Kidney (tissue), 13 donors: ENCODE measurements at regions not wholly inside any gene's neighbourhood (a gene's known extent, or its start where the extent isn't known, plus 50 kb on each side); places are given as distances from the start of the nearest gene placed in this dataset.
A peak's percentile ranks its signal among the peaks of the same experiment; 100 is the strongest.

ENCODE experiments used
- DNase-seq, 5 donors: peaks; one replicate each; pipeline ENCODE4 v3.0.0-alpha.2; 2013 to 2020
- FAIRE-seq: peaks from 2 replicates; lab custom pipeline; 2012; peaks lifted over from hg19 to GRCh38; lab: Jason Lieb, UNC
- H3K27ac ChIP-seq, 2 donors: one replicate each; pipeline ENCODE4 v1.7.0; 2013; ENCODE audit warnings: low read depth in 2 of 2, low read length in 2 of 2, inconsistent platforms in 1 of 2
- H3K27me3 ChIP-seq: one replicate; pipeline ENCODE4 v1.7.1; 2013; ENCODE audit warnings: low read length, inconsistent platforms; ENCODE audit not compliant: control insufficient read depth, insufficient read depth
- H3K36me3 ChIP-seq, 3 donors: one replicate each; pipeline versions ENCODE4 v1.7.0 to v1.7.1; 2013; ENCODE audit warnings: low read length in 3 of 3, control low read depth in 1 of 3, inconsistent platforms in 1 of 3; ENCODE audit not compliant: insufficient read depth in 3 of 3, control insufficient read depth in 2 of 3
- H3K4me1 ChIP-seq, 3 donors: one replicate each; pipeline versions ENCODE4 v1.7.0 to v1.7.1; 2013; ENCODE audit warnings: low read length in 3 of 3, inconsistent platforms in 1 of 3, low read depth in 1 of 3; ENCODE audit not compliant: control insufficient read depth in 2 of 3, insufficient read depth in 2 of 3
- H3K4me3 ChIP-seq, 3 donors: one replicate each; pipeline versions ENCODE4 v1.7.0 to v1.8.1; 2013; ENCODE audit warnings: low read length in 3 of 3, control low read depth in 1 of 3, inconsistent platforms in 1 of 3
- H3K9ac ChIP-seq, 3 donors: one replicate each; pipeline versions ENCODE4 v1.7.0 to v1.7.1; 2013; ENCODE audit warnings: low read length in 3 of 3, control low read depth in 1 of 3, inconsistent platforms in 1 of 3
- H3K9me3 ChIP-seq, 3 donors: one replicate each; pipeline versions ENCODE4 v1.7.0 to v1.7.1; 2013; ENCODE audit warnings: low read length in 3 of 3, control low read depth in 1 of 3, inconsistent platforms in 1 of 3; ENCODE audit not compliant: control insufficient read depth in 2 of 3, insufficient read depth in 1 of 3
- intact Hi-C: fragments of 100-400 bp; cut with DNase I; formaldehyde crosslinking; loops from one replicate; pipeline ENCODE4 v1.11.1; 2022
- TF ChIP-seq, protein P1 (sequence below): IDR thresholded peaks from 3 replicates; pipeline ENCODE4 v1.5.1; 2012; ENCODE audit warnings: mild to moderate bottlenecking, moderate library complexity, borderline replicate concordance; ENCODE audit not compliant: insufficient read depth; ENCODE audit errors: extremely low read depth
- donor health status: control.
- donor health status: control.
- donor health status: control.
- donor health status: control.
- donor health status: control.
- donor health status: DM: yes; HTN: yes; CAD: no.
- donor health status: Normal renal cell carcinoma (clear cell type).

DNA sequence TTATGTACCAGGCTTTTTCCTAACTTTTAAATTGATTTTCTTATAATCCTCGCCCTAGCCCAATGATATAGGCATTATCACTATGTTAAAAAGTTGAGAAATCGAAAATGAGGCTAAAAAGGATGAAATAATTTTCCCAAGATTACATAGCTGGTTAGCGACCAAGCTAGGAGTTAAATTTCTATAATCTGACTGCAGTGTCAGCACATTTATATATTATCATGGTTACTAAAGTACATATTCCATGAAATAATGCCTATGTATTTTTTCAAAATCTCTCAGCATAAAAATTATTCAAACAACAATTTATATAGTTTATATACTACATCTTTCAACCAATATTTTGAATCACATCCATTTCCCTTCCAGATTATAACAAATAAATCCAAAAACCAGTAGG is 317.3 kb upstream of the TFPI start:
- H3K27me3 ChIP-seq, result no peaks in the 10 kb centered on the region
- no peaks in the 10 kb centered on the region for H3K9me3 ChIP-seq
- no peak overlapping the region for H3K4me3 ChIP-seq
- no peaks in the 10 kb centered on the region for H3K4me1 ChIP-seq
- intact Hi-C loops, result no loop called here
- TF ChIP-seq, protein P1, sequence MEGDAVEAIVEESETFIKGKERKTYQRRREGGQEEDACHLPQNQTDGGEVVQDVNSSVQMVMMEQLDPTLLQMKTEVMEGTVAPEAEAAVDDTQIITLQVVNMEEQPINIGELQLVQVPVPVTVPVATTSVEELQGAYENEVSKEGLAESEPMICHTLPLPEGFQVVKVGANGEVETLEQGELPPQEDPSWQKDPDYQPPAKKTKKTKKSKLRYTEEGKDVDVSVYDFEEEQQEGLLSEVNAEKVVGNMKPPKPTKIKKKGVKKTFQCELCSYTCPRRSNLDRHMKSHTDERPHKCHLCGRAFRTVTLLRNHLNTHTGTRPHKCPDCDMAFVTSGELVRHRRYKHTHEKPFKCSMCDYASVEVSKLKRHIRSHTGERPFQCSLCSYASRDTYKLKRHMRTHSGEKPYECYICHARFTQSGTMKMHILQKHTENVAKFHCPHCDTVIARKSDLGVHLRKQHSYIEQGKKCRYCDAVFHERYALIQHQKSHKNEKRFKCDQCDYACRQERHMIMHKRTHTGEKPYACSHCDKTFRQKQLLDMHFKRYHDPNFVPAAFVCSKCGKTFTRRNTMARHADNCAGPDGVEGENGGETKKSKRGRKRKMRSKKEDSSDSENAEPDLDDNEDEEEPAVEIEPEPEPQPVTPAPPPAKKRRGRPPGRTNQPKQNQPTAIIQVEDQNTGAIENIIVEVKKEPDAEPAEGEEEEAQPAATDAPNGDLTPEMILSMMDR, result no peak
- H3K36me3 ChIP-seq, result no peaks in the 10 kb centered on the region
- H3K9ac ChIP-seq, result no peak overlapping the region
- DNase-seq (no peak), FAIRE-seq (no peak)
- no peak overlapping the region for H3K27ac ChIP-seq

DNA sequence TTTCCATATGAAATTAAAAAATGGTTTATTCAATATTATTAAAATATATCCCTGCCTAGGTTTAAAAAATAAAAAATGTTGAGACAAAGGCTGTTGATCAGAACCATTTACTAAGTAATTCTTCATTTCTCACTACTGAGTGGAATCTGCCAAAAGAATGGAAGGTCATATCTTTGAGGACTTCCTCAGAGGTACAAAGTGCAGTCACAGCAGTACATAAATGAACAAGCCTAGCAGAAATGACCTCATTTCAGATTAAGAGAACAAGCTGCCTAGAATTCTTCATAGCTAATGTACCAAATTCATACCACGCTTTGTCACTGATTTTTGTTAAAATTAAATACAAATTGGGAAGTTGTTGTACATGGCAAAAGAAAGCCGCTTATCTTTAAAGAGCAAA is 318.9 kb upstream of the TFPI start:
- intact Hi-C loops, result no loop called here
- Histone ChIP-seq H3K9me3 (no peaks in the 10 kb centered on the region), H3K27me3 (no peaks in the 10 kb centered on the region), H3K4me3 (no peak overlapping the region), H3K9ac (no peak overlapping the region), H3K36me3 (no peaks in the 10 kb centered on the region), H3K4me1 (no peaks in the 10 kb centered on the region), H3K27ac (no peak overlapping the region)
- FAIRE-seq, result peak; percentile 92
- no peak for DNase-seq
- TF ChIP-seq, protein P1, result no peak

DNA sequence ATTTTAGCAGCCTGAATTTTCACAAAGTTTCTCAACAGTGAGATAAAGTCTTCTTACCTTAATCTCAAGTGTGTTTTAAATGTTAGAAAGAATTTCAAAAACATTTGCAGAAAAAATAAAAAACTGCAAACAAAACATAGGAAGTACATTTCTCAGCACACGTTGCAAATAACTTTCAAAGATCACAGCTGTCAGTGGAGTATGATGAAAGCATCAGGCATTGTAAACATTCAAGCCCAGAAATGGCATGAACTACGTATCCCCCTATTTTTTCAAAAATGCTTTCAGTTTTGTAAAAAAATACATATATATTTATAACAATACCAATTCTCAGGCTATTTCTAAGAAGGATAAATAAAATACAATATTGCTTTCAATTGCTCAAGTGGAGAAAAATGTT is 320.6 kb upstream of the TFPI start:
- H3K9me3 ChIP-seq, result no peaks in the 10 kb centered on the region
- no peaks in the 10 kb centered on the region for H3K4me1 ChIP-seq
- FAIRE-seq, result no peak
- no peak overlapping the region for H3K27ac ChIP-seq
- intact Hi-C loops, result no loop called here
- H3K4me3 ChIP-seq, result no peak overlapping the region
- TF ChIP-seq, protein P1, result no peak
- no peaks in the 10 kb centered on the region for H3K36me3 ChIP-seq
- no peak overlapping the region for H3K9ac ChIP-seq
- no peak for DNase-seq
- no peaks in the 10 kb centered on the region for H3K27me3 ChIP-seq
